GM23338 (cell line): ENCODE measurements at regions not wholly inside any gene's neighbourhood (a gene's known extent, or its start where the extent isn't known, plus 50 kb on each side); places are given as distances from the start of the nearest gene placed in this dataset.

Source experiments
- CREB1 ChIP-seq: fragments of 250-450 bp; sonication (Bioruptor Pico); IDR thresholded peaks from 2 replicates; pipeline ENCODE4 v1.5.0; 2020; ENCODE audit warnings: low read depth, mild to moderate bottlenecking, moderate library complexity
- CTCF ChIP-seq, 2 experiments: fragments of 200-600 bp in 1 of 2; sonication (generic) in 1 of 2; conservative IDR thresholded peaks; 2 replicates each; pipeline versions ENCODE4 v1.5.1 to v1.6.1; 2016 to 2017; ENCODE audit warnings: antibody characterized with exemption in 2 of 2, low read depth in 2 of 2, mild to moderate bottlenecking in 2 of 2, moderate library complexity in 1 of 2
- ETS1 ChIP-seq: IDR thresholded peaks from 2 replicates; pipeline ENCODE4 v1.6.1; 2016; ENCODE audit warnings: antibody characterized with exemption
- EZH2 ChIP-seq: fragments of 200-600 bp; sonication (generic); IDR thresholded peaks from one replicate; pipeline ENCODE4 v1.8.0; 2017; ENCODE audit warnings: antibody characterized with exemption, mild to moderate bottlenecking, low read depth; ENCODE audit not compliant: unreplicated experiment
- EZH2phosphoT487 ChIP-seq: fragments of 200-600 bp; sonication (generic); IDR thresholded peaks from one replicate; pipeline ENCODE4 v1.8.1; 2018; ENCODE audit warnings: antibody characterized with exemption; ENCODE audit not compliant: unreplicated experiment
- JUNB ChIP-seq: IDR thresholded peaks from one replicate; pipeline ENCODE4 v1.6.1; 2016; ENCODE audit warnings: antibody characterized with exemption; ENCODE audit not compliant: unreplicated experiment
- NANOG ChIP-seq: IDR thresholded peaks from 2 replicates; pipeline ENCODE4 v1.6.1; 2016; ENCODE audit warnings: antibody characterized with exemption, borderline replicate concordance
- POLR2AphosphoS5 ChIP-seq: IDR thresholded peaks from 2 replicates; pipeline ENCODE4 v1.6.1; 2016; ENCODE audit warnings: antibody characterized with exemption, low read depth
- REST ChIP-seq: IDR thresholded peaks from one replicate; pipeline ENCODE4 v1.6.1; 2018; ENCODE audit warnings: antibody characterized with exemption; ENCODE audit not compliant: unreplicated experiment
- STAT1 ChIP-seq: IDR thresholded peaks from one replicate; pipeline ENCODE4 v1.6.1; 2016; ENCODE audit warnings: antibody characterized with exemption; ENCODE audit not compliant: unreplicated experiment
- ZNF331 ChIP-seq: fragments of 250-450 bp; sonication (Bioruptor Pico); IDR thresholded peaks from 2 replicates; pipeline ENCODE4 v1.5.0; 2020; ENCODE audit warnings: low read depth, mild to moderate bottlenecking, moderate library complexity
- TF ChIP-seq, protein P1 (sequence below): fragments of 250-450 bp; sonication (Bioruptor Pico); IDR thresholded peaks from 2 replicates; pipeline ENCODE4 v1.5.0; 2020; ENCODE audit warnings: mild to moderate bottlenecking, moderate library complexity

- TF ChIP-seq EZH2phosphoT487 (no peak), REST (no peak), CTCF (conservative IDR thresholded peaks at IDR 0.05; ENCODE audit: low read depth in 2 of 2) (no peak), EZH2 (no peak), POLR2AphosphoS5 (no peak), JUNB (no peak), ETS1 (no peak), CREB1 (no peak), ZNF331 (CRISPR knock-in tag) (no peak), STAT1 (no peak), NANOG (no peak)
- TF ChIP-seq, protein P1, sequence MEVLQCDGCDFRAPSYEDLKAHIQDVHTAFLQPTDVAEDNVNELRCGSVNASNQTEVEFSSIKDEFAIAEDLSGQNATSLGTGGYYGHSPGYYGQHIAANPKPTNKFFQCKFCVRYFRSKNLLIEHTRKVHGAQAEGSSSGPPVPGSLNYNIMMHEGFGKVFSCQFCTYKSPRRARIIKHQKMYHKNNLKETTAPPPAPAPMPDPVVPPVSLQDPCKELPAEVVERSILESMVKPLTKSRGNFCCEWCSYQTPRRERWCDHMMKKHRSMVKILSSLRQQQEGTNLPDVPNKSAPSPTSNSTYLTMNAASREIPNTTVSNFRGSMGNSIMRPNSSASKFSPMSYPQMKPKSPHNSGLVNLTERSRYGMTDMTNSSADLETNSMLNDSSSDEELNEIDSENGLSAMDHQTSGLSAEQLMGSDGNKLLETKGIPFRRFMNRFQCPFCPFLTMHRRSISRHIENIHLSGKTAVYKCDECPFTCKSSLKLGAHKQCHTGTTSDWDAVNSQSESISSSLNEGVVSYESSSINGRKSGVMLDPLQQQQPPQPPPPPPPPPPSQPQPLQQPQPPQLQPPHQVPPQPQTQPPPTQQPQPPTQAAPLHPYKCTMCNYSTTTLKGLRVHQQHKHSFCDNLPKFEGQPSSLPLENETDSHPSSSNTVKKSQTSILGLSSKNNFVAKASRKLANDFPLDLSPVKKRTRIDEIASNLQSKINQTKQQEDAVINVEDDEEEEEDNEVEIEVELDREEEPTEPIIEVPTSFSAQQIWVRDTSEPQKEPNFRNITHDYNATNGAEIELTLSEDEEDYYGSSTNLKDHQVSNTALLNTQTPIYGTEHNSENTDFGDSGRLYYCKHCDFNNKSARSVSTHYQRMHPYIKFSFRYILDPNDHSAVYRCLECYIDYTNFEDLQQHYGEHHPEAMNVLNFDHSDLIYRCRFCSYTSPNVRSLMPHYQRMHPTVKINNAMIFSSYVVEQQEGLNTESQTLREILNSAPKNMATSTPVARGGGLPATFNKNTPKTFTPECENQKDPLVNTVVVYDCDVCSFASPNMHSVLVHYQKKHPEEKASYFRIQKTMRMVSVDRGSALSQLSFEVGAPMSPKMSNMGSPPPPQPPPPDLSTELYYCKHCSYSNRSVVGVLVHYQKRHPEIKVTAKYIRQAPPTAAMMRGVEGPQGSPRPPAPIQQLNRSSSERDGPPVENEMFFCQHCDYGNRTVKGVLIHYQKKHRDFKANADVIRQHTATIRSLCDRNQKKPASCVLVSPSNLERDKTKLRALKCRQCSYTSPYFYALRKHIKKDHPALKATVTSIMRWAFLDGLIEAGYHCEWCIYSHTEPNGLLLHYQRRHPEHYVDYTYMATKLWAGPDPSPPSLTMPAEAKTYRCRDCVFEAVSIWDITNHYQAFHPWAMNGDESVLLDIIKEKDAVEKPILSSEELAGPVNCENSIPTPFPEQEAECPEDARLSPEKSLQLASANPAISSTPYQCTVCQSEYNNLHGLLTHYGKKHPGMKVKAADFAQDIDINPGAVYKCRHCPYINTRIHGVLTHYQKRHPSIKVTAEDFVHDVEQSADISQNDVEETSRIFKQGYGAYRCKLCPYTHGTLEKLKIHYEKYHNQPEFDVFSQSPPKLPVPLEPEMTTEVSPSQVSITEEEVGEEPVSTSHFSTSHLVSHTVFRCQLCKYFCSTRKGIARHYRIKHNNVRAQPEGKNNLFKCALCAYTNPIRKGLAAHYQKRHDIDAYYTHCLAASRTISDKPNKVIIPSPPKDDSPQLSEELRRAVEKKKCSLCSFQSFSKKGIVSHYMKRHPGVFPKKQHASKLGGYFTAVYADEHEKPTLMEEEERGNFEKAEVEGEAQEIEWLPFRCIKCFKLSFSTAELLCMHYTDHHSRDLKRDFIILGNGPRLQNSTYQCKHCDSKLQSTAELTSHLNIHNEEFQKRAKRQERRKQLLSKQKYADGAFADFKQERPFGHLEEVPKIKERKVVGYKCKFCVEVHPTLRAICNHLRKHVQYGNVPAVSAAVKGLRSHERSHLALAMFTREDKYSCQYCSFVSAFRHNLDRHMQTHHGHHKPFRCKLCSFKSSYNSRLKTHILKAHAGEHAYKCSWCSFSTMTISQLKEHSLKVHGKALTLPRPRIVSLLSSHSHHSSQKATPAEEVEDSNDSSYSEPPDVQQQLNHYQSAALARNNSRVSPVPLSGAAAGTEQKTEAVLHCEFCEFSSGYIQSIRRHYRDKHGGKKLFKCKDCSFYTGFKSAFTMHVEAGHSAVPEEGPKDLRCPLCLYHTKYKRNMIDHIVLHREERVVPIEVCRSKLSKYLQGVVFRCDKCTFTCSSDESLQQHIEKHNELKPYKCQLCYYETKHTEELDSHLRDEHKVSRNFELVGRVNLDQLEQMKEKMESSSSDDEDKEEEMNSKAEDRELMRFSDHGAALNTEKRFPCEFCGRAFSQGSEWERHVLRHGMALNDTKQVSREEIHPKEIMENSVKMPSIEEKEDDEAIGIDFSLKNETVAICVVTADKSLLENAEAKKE (CRISPR knock-in tag) = no peak
Observed at GRCh38 chr3:124660599-124660998, 69.7 kb upstream of the UMPS start.
